C4-2B (cell line): ENCODE measurements at regions not wholly inside any gene's neighbourhood (a gene's known extent, or its start where the extent isn't known, plus 50 kb on each side); places are given as distances from the start of the nearest gene placed in this dataset.

Source experiments
- CTCF ChIP-seq: fragments of 450-650 bp; conservative IDR thresholded peaks from 2 replicates; pipeline ENCODE4 v1.5.1; 2017; ENCODE audit warnings: mild to moderate bottlenecking
- ZFX ChIP-seq: fragments of 450-650 bp; IDR thresholded peaks from 2 replicates; pipeline ENCODE4 v1.6.1; 2017

GRCh38 chr5:155620821-155621410 lies 607.4 kb downstream of the KIF4B start:
- TF ChIP-seq CTCF (no peak), ZFX (no peak)
